Mesendoderm (in vitro differentiated cells): ENCODE measurements at regions not wholly inside any gene's neighbourhood (a gene's known extent, or its start where the extent isn't known, plus 50 kb on each side); places are given as distances from the start of the nearest gene placed in this dataset.
"Not testable (repeated sequence)": the region's sequence is repeated elsewhere in the genome, so short reads cannot be mapped to it uniquely, and the experiment has no call there.

Source experiments
- DNase-seq: peaks from one replicate; pipeline ENCODE4 v3.0.0; 2013
- H2AK5ac ChIP-seq: 2 replicates; pipeline ENCODE4 v1.6.1; 2013; ENCODE audit warnings: low read length, inconsistent platforms
- H2BK120ac ChIP-seq: 2 replicates; pipeline ENCODE4 v1.6.1; 2013; ENCODE audit warnings: low read depth, mild to moderate bottlenecking, low read length, moderate library complexity, mixed read lengths
- H2BK15ac ChIP-seq: replicated peaks from 2 replicates; pipeline ENCODE4 v1.6.1; 2013; ENCODE audit warnings: low read depth, mild to moderate bottlenecking, moderate library complexity
- H2BK5ac ChIP-seq: 2 replicates; pipeline ENCODE4 v1.6.1; 2013; ENCODE audit warnings: low read length, inconsistent platforms
- H3K18ac ChIP-seq: 2 replicates; pipeline ENCODE4 v1.6.1; 2013; ENCODE audit warnings: mild to moderate bottlenecking, low read length, mixed read lengths
- H3K23ac ChIP-seq: one replicate; pipeline ENCODE4 v1.6.1; 2013; ENCODE audit warnings: low read length
- H3K27ac ChIP-seq: 2 replicates; pipeline ENCODE4 v1.5.1; 2013; ENCODE audit warnings: low read depth, mild to moderate bottlenecking, inconsistent platforms, low read length, moderate library complexity
- H3K27me3 ChIP-seq: 2 replicates; pipeline ENCODE4 v1.6.1; 2013; ENCODE audit warnings: low read length, control low read depth, mild to moderate bottlenecking, inconsistent platforms; ENCODE audit not compliant: insufficient read depth, poor library complexity
- H3K36me3 ChIP-seq: 2 replicates; pipeline ENCODE4 v1.6.1; 2013; ENCODE audit warnings: low read length, inconsistent platforms; ENCODE audit not compliant: control insufficient read depth, insufficient read depth
- H3K4ac ChIP-seq: one replicate; pipeline ENCODE4 v1.6.1; 2013; ENCODE audit warnings: low read depth, mild to moderate bottlenecking, low read length, moderate library complexity
- H3K4me1 ChIP-seq: 2 replicates; pipeline ENCODE4 v1.6.1; 2013; ENCODE audit warnings: low read depth, low read length, inconsistent platforms; ENCODE audit not compliant: control insufficient read depth
- H3K4me2 ChIP-seq: 2 replicates; pipeline ENCODE4 v1.6.1; 2013; ENCODE audit warnings: low read length
- H3K4me3 ChIP-seq: 2 replicates; pipeline ENCODE4 v1.5.1; 2013; ENCODE audit warnings: mild to moderate bottlenecking, low read length
- H3K56ac ChIP-seq: one replicate; pipeline ENCODE4 v1.6.1; 2013; ENCODE audit warnings: low read length
- H3K79me1 ChIP-seq: 2 replicates; pipeline ENCODE4 v1.6.1; 2013; ENCODE audit warnings: low read length, inconsistent platforms
- H3K79me2 ChIP-seq: 2 replicates; pipeline ENCODE4 v1.6.1; 2013; ENCODE audit warnings: mild to moderate bottlenecking, low read length; ENCODE audit not compliant: control insufficient read depth, insufficient read depth
- H3K9ac ChIP-seq: 2 replicates; pipeline ENCODE4 v1.6.1; 2013; ENCODE audit warnings: low read length, inconsistent platforms
- H4K5ac ChIP-seq: one replicate; pipeline ENCODE4 v1.6.1; 2013; ENCODE audit warnings: low read length
- H4K8ac ChIP-seq: one replicate; pipeline ENCODE4 v1.6.1; 2013; ENCODE audit warnings: low read depth, mild to moderate bottlenecking, control low read depth, low read length, moderate library complexity
- WGBS: extraction: QIAGEN DNeasy Blood & Tissue Kit; methylation state at CpG from one replicate; pipeline ENCODE4 v1.1.7; 2013; ENCODE audit warnings: low lambda C conversion rate, missing lambda C conversion rate; ENCODE audit not compliant: insufficient coverage; ENCODE audit errors: extremely low coverage; 5-methylcytosine and 5-hydroxymethylcytosine counted together

DNA sequence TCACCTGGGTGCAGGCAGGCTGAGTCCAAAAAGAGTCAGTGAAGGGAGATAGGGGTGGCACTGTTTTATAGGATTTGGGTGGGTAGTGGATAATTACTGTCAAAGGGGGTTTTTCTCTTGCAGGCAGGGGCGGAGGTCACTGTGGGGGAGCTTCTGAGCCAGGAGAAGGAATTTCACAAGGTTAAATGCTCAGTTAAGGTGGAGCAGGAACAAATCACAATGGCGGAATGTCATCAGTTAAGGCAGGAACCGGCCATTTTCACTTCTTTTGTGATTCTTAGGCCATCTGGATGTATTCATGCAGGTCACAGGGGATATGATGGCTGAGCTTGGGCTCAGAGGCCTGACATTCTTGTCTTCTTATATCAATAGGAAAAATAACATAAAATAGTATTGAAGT is 69.7 kb upstream of the SIRPG start:
- not testable (repeated sequence) for H3K4ac ChIP-seq, H2BK120ac ChIP-seq, H3K23ac ChIP-seq, H3K27me3 ChIP-seq, H3K18ac ChIP-seq, H3K4me3 ChIP-seq, H2BK15ac ChIP-seq, H4K5ac ChIP-seq, H3K56ac ChIP-seq, H3K4me1 ChIP-seq, H3K79me1 ChIP-seq, H2AK5ac ChIP-seq, H2BK5ac ChIP-seq, H3K4me2 ChIP-seq, H3K9ac ChIP-seq, DNase-seq, H3K79me2 ChIP-seq, H3K36me3 ChIP-seq, H4K8ac ChIP-seq, H3K27ac ChIP-seq
- WGBS: no CpG with 5 or more reads among the region's 3 CpGs

DNA sequence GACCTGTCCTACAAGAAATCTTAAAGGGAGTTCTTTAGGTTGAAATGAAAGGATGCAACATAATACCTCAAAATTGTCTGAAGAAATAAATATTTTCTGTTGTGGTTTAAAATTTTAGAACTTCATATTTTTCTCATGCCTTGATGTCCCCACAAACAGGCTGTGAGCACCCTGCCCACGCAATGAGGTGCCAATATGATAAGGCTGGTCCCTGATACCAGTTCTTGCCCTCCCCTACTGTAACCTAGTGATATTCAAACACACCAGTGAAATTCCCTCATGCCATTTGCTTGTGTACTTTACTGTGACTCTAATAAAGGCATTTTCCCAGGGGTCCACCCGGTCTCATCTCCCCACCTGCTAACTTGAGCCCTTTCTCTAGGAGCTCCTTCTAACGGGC is 67.3 kb upstream of the SIRPG start:
- H3K18ac ChIP-seq: no peak overlapping the region
- no peak overlapping the region for H3K9ac ChIP-seq
- no peaks in the 10 kb centered on the region for H3K36me3 ChIP-seq
- no peak overlapping the region for H4K5ac ChIP-seq
- no peak overlapping the region for H4K8ac ChIP-seq
- no peaks in the 10 kb centered on the region for H3K4me1 ChIP-seq
- no peaks in the 10 kb centered on the region for H3K79me1 ChIP-seq
- no peak overlapping the region for H3K4me2 ChIP-seq
- H2AK5ac ChIP-seq: no peak overlapping the region
- no peak overlapping the region for H3K27ac ChIP-seq
- DNase-seq: no peak
- no peak overlapping the region for H3K4me3 ChIP-seq
- no peaks in the 10 kb centered on the region for H3K79me2 ChIP-seq
- no peak overlapping the region for H3K4ac ChIP-seq
- H2BK5ac ChIP-seq: no peak overlapping the region
- no peak overlapping the region for H2BK120ac ChIP-seq
- H2BK15ac ChIP-seq: no peak overlapping the region
- no peak overlapping the region for H3K23ac ChIP-seq
- no peaks in the 10 kb centered on the region for H3K27me3 ChIP-seq
- WGBS: no CpG with 5 or more reads among the region's 3 CpGs
- H3K56ac ChIP-seq: no peak overlapping the region

DNA sequence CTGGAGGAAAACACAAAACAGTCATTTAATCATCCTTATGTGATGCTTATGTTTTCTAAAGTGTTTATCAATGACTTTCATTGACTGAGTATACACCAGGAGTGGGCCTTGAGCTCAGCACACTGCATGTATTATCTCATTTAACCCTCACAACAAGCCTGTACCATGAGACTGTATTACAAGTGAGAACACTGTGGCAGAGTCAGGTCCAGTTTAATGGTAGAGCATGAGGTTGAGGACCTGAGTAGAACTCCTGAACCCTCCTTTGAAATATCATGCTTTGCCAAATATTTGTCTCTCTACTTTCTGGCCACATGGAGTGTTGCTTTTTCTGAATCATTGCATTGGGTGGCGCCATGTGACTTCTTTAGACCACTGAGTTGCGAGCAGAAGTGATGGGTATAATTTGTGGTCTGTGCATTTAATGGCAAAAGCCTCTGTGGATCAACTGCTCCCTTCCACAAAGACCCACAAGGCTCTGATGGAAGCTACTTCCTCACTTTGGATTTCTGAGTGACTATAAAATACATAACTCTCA is 65.0 kb upstream of the SIRPG start:
- H4K5ac ChIP-seq: no peak overlapping the region
- H3K23ac ChIP-seq: no peak overlapping the region
- H2BK5ac ChIP-seq: no peak overlapping the region
- no peak overlapping the region for H3K4me2 ChIP-seq
- H4K8ac ChIP-seq: no peak overlapping the region
- no CpG with 5 or more reads among the region's 2 CpGs for WGBS
- no peak overlapping the region for H3K27ac ChIP-seq
- no peak overlapping the region for H3K9ac ChIP-seq
- no peak overlapping the region for H3K18ac ChIP-seq
- H3K79me2 ChIP-seq: no peaks in the 10 kb centered on the region
- no peak overlapping the region for H2AK5ac ChIP-seq
- H2BK15ac ChIP-seq: no peak overlapping the region
- DNase-seq: no peak
- no peak overlapping the region for H3K56ac ChIP-seq
- H3K4ac ChIP-seq: no peak overlapping the region
- H3K36me3 ChIP-seq: no peaks in the 10 kb centered on the region
- H3K4me1 ChIP-seq: no peaks in the 10 kb centered on the region
- H2BK120ac ChIP-seq: no peak overlapping the region
- H3K27me3 ChIP-seq: no peaks in the 10 kb centered on the region
- H3K79me1 ChIP-seq: no peaks in the 10 kb centered on the region
- H3K4me3 ChIP-seq: no peak overlapping the region

DNA sequence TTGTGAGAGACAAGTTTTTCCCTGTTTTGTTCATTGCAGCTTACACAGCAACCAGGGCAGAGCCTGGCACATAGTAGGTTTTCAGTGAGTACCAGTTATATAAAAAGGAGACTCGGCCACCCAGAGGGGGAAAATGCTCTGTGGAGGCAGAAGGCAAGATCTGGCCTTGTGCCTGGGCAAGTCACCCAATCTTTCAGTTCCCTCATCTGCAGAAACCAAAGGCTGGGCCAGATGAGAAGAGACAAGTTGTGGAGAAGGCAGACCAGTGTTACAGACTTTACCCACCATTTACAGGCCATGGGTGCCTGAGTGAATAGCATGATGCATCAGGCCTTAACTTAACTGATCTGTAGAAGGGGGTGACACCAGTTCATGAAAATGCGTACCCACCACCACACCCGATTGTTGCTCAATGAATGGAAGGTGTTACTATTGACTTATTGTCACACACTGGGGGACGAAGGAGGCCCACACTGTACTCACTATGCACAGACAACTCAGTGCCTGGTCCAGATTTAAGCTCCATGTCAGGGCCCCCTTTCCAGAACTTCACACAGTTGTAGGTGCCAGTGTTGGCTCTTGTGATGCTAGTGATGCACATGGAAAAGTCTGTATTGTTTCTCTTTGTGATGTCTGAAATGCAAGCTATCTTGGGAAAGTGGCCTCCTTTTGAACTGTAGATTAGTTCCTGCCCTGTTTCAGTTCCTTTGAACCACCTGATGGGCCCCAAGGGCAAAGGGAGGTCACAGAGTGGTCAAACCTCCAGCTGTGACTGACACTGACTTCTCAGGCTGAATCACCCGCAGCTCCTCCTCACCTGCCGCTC is 64.3 kb upstream of the SIRPG start:
- no peak overlapping the region for H3K4ac ChIP-seq
- no peak overlapping the region for H4K5ac ChIP-seq
- peak; percentile 16 for DNase-seq
- WGBS: no CpG with 5 or more reads among the region's 6 CpGs
- H4K8ac ChIP-seq: no peak overlapping the region
- no peak overlapping the region for H3K18ac ChIP-seq
- H3K4me1 ChIP-seq: no peaks in the 10 kb centered on the region
- no peak overlapping the region for H2BK15ac ChIP-seq
- no peak overlapping the region for H3K23ac ChIP-seq
- H3K79me2 ChIP-seq: no peaks in the 10 kb centered on the region
- no peak overlapping the region for H2BK120ac ChIP-seq
- H3K4me2 ChIP-seq: no peak overlapping the region
- H3K27ac ChIP-seq: no peak overlapping the region
- no peaks in the 10 kb centered on the region for H3K36me3 ChIP-seq
- H2BK5ac ChIP-seq: no peak overlapping the region
- no peaks in the 10 kb centered on the region for H3K79me1 ChIP-seq
- H3K56ac ChIP-seq: no peak overlapping the region
- no peaks in the 10 kb centered on the region for H3K27me3 ChIP-seq
- no peak overlapping the region for H3K9ac ChIP-seq
- H3K4me3 ChIP-seq: no peak overlapping the region
- no peak overlapping the region for H2AK5ac ChIP-seq

DNA sequence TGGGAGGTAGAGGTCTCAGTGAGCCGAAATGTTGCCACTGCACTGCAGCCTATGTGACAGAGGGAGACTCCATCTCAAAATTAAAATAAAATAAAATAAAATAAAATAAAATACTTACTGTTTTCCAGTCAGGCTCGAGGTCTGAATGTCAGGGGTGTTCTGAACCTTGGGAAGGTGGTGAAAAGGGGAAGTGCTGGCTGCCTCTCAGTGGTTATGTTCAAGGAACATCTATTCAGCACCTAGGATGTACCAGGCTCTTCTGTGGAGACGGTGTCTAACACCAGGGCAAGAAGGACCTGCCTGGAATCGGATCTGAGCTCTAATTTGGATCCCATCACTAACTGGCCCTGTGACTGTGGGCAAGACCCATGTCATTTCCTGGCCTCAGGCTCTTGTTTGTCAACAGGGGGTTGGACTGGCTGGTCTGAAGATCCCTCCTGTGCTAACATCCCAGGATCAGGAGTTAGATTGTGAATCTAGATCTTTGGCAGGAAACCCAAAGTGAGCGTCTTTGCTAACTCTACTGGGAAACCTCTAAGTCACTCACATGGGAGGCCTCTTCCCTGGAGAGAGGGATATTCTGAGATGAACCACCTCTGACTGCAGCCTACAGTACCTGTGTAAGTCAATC is 63.4 kb upstream of the SIRPG start:
- Histone ChIP-seq H3K4me1 (no peaks in the 10 kb centered on the region), H3K18ac (no peak overlapping the region), H3K4ac (no peak overlapping the region), H3K27ac (no peak overlapping the region), H3K36me3 (no peaks in the 10 kb centered on the region), H4K8ac (no peak overlapping the region), H3K56ac (no peak overlapping the region), H3K4me3 (no peak overlapping the region), H2BK5ac (no peak overlapping the region), H4K5ac (no peak overlapping the region), H3K79me2 (no peaks in the 10 kb centered on the region), H2BK15ac (no peak overlapping the region), H3K79me1 (no peaks in the 10 kb centered on the region), H2AK5ac (no peak overlapping the region), H3K9ac (no peak overlapping the region), H3K4me2 (no peak overlapping the region), H3K23ac (no peak overlapping the region), H3K27me3 (no peaks in the 10 kb centered on the region), H2BK120ac (no peak overlapping the region)
- no CpG with 5 or more reads among the region's 5 CpGs for WGBS
- no peak for DNase-seq
